ENCODE measurements at regions not wholly inside any gene's neighbourhood (a gene's known extent, or its start where the extent isn't known, plus 50 kb on each side); places are given as distances from the start of the nearest gene placed in this dataset.

DNA sequence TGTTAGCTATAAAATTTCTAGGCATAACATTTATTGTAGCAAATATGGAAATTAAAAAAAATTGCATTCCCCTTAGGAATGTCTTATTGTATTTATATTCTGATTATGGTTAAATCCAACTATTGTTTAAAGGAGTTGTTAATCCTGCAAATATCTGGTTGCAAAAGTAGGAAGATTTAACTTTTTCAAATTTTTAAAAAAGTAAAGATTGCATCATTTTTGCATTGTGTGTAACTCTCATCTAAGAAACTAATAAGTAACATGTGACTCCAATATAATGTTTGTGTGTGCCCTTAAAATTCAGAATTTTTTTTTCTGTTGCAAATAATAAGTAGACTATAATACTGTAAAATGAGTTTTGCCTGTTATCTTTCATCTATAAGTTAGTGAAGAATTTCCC, 204.1 kb upstream of the DPH6 start:
- Mint-ChIP-seq H3K4me3 (no peak overlapping the region), H3K36me3 (ENCODE audit: low read depth) (no peaks in the 10 kb centered on the region), H3K27me3 (ENCODE audit: low read depth) (peaks cover 9% of the 10 kb centered on the region), H3K4me1 (ENCODE audit: low read depth) (no peaks in the 10 kb centered on the region), H3K27ac (no peak overlapping the region), H3K9me3 (no peaks in the 10 kb centered on the region)
- intact Hi-C loops (cut with micrococcal nuclease): loop anchor here (5.0 to 10.0 kb wide), 2 partner anchors 228 to 1355 kb away; partner anchors contain the start of gene MEIS2
- DNase-seq: no peak
- CTCF ChIA-PET: interaction anchor here (0.6 to 2.3 kb wide), 4 partner anchors 13 to 656 kb away, joined by 3 to 21 read pairs (median 3); no protein-coding TSS in a partner anchor

DNA sequence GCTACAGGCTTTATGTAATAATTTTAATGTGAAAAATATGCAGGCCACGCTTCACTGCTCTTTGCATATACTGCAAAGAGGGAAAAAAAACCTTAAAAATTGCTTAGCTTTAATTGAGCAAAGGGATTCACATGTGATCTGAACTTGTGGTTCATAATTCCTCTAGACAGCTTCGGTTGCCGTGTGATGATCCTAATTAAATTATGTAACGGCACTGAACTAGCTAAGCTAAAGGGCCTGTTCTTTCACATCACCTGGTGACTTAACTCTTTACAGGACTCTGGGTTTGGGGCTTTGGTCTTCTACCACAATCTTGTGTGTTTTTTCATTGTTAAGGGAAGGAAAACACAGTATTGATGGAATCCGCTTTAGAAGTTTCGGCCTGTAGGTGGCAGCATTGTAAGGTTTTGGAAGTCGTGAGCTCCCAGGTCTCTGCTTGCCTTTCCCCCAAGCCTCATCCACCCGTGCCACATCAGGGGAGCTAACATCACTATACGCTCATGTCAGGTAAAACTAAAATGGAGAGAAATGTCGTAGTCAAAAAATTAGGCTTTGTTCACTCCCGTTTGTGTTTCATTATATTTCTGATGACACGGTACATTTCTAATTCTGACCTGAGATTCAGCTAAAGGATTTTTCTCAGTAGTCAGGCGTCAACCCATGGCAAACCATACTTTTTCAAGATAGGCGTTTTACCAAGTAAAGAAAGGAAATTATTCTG, 205.6 kb upstream of the DPH6 start:
- CTCF ChIA-PET: interaction anchor here (0.6 to 2.3 kb wide), 17 partner anchors 9 to 858 kb away, joined by 3 to 21 read pairs (median 3); no protein-coding TSS in a partner anchor
- H3K9me3 Mint-ChIP-seq: no peaks in the 10 kb centered on the region
- H3K36me3 Mint-ChIP-seq (ENCODE audit: low read depth): no peaks in the 10 kb centered on the region
- H3K27ac Mint-ChIP-seq: no peak overlapping the region
- DNase-seq: peak; percentile 73
- H3K4me3 Mint-ChIP-seq: no peak overlapping the region
- H3K27me3 Mint-ChIP-seq (ENCODE audit: low read depth): peaks cover 9% of the 10 kb centered on the region
- H3K4me1 Mint-ChIP-seq (ENCODE audit: low read depth): no peaks in the 10 kb centered on the region
- intact Hi-C loops (cut with micrococcal nuclease): loop anchor here (2.0 to 10.0 kb wide), 3 partner anchors 229 to 1353 kb away; partner anchors contain the start of gene MEIS2

DNA sequence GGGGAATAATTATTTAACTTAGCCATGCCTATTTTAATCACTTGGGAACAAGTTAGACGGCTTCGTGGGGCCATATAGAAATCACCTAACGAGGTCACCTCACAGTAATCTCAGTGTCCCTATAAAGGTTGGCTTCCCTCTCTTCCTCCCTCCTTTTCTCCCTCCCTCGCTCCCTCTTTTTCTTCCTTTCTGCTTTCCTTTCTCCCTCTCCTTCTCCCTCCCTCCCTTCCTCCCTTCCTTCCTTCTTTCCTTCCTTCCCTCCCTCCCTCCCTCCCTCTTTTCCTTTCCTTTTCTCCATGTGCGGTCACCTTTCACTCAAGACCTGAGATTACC, 206.1 kb upstream of the DPH6 start:
- CTCF ChIA-PET: interaction anchor here (0.6 to 2.3 kb wide), 9 partner anchors 10 to 858 kb away, joined by 3 to 21 read pairs (median 4); no protein-coding TSS in a partner anchor
- no peak overlapping the region for H3K27ac Mint-ChIP-seq
- no peaks in the 10 kb centered on the region for H3K4me1 Mint-ChIP-seq (ENCODE audit: low read depth)
- peaks cover 9% of the 10 kb centered on the region for H3K27me3 Mint-ChIP-seq (ENCODE audit: low read depth)
- H3K36me3 Mint-ChIP-seq (ENCODE audit: low read depth): no peaks in the 10 kb centered on the region
- no peaks in the 10 kb centered on the region for H3K9me3 Mint-ChIP-seq
- no peak for DNase-seq
- no peak overlapping the region for H3K4me3 Mint-ChIP-seq
- intact Hi-C loops (cut with micrococcal nuclease): loop anchor here (2.0 to 10.0 kb wide), 3 partner anchors 230 to 1353 kb away; partner anchors contain the start of gene MEIS2

DNA sequence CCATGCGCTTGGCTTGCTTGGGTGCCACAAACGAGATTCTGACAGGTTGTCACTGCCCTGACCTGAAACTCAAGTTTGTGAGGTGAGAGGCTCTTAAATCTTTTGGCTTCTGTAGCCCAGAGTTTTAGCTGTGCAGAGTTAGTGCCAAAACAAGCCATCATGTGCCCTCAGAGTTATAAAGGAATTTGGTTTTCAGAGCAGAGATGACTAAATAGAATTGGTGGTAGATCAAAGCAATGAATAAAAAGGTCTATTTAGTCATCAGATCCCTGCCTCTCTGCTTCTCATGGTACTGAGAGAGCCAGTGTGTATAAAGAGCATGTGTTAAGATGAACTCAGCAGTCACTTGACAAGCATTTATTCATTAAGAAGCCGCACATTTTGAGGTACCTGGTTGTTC, 207.5 kb upstream of the DPH6 start:
- Mint-ChIP-seq H3K4me1 (ENCODE audit: low read depth) (no peaks in the 10 kb centered on the region), H3K27ac (no peak overlapping the region), H3K27me3 (ENCODE audit: low read depth) (peaks cover 16% of the 10 kb centered on the region), H3K9me3 (no peaks in the 10 kb centered on the region), H3K4me3 (no peak overlapping the region), H3K36me3 (ENCODE audit: low read depth) (no peaks in the 10 kb centered on the region)
- DNase-seq: no peak
- CTCF ChIA-PET: interaction anchor here (1.0 kb wide), 1 partner anchor 17 kb away, joined by 3 read pairs; no protein-coding TSS in a partner anchor
- intact Hi-C loops (cut with micrococcal nuclease): loop anchor here (2.0 to 10.0 kb wide), 3 partner anchors 231 to 1351 kb away; partner anchors contain the start of gene MEIS2

DNA sequence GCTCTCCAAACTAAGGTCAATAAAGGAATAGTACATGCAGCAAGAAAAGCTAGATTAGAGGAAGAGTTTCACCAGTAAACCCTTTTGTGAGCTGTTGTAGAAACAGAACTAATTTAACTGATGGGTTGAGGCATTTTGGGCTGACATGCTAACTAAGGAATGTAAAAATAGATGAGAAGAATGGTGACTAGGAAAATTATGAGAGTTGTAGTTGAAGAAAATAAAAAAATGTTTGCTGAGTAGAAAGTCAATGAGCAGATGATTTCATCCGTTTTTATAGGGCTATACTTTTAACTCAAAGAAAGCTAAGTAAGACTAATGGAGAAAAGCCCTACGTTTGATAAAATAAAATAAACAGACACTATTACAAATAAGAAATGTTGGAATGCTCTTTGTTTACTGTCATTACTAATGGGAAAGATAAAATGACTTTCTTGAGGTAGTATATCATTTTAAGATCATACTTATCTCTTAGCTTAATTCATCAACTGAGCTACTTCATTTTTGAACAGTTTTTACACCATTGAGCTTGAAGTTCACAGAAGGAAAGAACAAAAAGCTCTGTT, 209.4 kb upstream of the DPH6 start:
- Mint-ChIP-seq H3K9me3 (no peaks in the 10 kb centered on the region), H3K4me3 (no peak overlapping the region), H3K4me1 (ENCODE audit: low read depth) (no peaks in the 10 kb centered on the region), H3K36me3 (ENCODE audit: low read depth) (no peaks in the 10 kb centered on the region), H3K27ac (no peak overlapping the region), H3K27me3 (ENCODE audit: low read depth) (peaks cover 14% of the 10 kb centered on the region)
- CTCF ChIA-PET: interaction anchor here (0.7 kb wide), 1 partner anchor 18 kb away, joined by 3 read pairs; no protein-coding TSS in a partner anchor
- DNase-seq: no peak
- intact Hi-C loops (cut with micrococcal nuclease): loop anchor here (10.0 kb wide), 1 partner anchor 1349 kb away; the partner anchor contains the start of gene MEIS2

DNA sequence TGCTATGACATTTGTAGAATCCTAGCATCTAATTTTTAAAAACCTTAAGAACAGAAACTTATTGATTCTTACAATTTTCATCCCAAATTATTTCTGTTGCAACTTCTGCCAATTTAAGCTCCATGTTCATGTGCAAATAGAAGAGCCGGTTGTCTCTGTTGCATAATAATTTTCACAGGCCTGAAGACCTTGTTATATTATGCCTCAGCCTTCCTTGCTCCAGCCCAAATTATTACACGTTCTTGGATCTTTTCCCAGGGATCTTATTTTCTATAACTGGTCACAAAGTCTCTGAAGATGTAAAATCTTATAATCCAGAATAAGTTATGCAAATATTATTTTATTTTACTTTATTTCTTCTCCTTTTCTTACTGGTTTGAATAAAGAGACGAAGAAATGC, 210.7 kb upstream of the DPH6 start:
- H3K27ac Mint-ChIP-seq: no peak overlapping the region
- CTCF ChIA-PET: interaction anchor here (0.6 kb wide), 1 partner anchor 296 kb away, joined by 3 read pairs; no protein-coding TSS in a partner anchor
- no peaks in the 10 kb centered on the region for H3K9me3 Mint-ChIP-seq
- H3K27me3 Mint-ChIP-seq (ENCODE audit: low read depth): peaks cover 9% of the 10 kb centered on the region
- no peaks in the 10 kb centered on the region for H3K4me1 Mint-ChIP-seq (ENCODE audit: low read depth)
- no peak overlapping the region for H3K4me3 Mint-ChIP-seq
- DNase-seq: no peak
- intact Hi-C loops (cut with micrococcal nuclease): loop anchor here (10.0 kb wide), 1 partner anchor 1348 kb away; the partner anchor contains the start of gene MEIS2
- no peaks in the 10 kb centered on the region for H3K36me3 Mint-ChIP-seq (ENCODE audit: low read depth)

DNA sequence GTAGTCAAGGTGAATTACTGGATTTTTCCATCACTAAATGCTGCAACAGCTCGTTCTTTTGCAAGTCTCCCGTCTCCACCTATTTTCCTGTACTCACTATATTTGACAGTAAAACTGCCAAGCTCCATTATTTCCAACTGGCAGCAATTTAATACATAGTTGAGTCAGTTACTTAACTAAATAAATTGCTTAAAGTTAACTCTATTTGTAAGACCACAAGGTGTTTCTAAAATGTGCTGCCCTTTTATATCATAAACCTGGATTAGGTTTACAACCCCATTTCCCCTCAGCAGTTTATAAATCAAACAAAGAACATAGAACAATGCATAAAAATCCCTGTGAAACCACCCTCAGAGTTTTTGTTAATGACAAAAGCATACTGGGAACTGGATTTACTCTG, 211.4 kb upstream of the DPH6 start:
- Mint-ChIP-seq H3K9me3 (no peaks in the 10 kb centered on the region), H3K36me3 (ENCODE audit: low read depth) (no peaks in the 10 kb centered on the region), H3K27me3 (ENCODE audit: low read depth) (peaks cover 7% of the 10 kb centered on the region)

DNA sequence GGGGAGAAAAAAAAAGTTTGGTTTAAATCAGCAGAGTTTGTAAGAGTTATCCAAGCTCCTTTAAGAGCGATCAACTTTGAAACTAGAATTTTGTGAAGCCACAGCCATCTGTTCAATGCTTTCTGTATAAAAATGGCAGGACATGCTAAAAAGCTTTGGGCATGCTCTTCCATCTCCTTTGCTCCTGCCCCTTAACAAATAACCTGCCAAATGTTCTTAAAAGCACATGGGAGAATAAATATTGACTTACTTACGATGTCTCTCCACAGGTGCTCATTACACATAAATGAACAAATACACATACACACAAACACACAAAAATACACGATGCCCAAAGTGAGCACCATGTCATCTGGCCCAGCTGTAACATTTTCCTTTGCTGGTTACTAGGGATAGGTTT, 211.8 kb upstream of the DPH6 start:
- CTCF ChIA-PET: no interaction called here
- Mint-ChIP-seq H3K4me3 (no peak overlapping the region), H3K4me1 (ENCODE audit: low read depth) (no peaks in the 10 kb centered on the region), H3K36me3 (ENCODE audit: low read depth) (no peaks in the 10 kb centered on the region), H3K9me3 (no peaks in the 10 kb centered on the region), H3K27me3 (ENCODE audit: low read depth) (peaks cover 7% of the 10 kb centered on the region), H3K27ac (no peak overlapping the region)
- DNase-seq: no peak
- intact Hi-C loops (cut with micrococcal nuclease): loop anchor here (10.0 kb wide), 1 partner anchor 1347 kb away; the partner anchor contains the start of gene MEIS2

More for the DNA sequence above, 211.4 kb upstream of the DPH6 start:
- no peak for DNase-seq
- H3K4me3 Mint-ChIP-seq: no peak overlapping the region
- CTCF ChIA-PET: interaction anchor here (0.6 kb wide), 1 partner anchor 297 kb away, joined by 3 read pairs; no protein-coding TSS in a partner anchor
- no peak overlapping the region for H3K27ac Mint-ChIP-seq
- intact Hi-C loops (cut with micrococcal nuclease): loop anchor here (10.0 kb wide), 1 partner anchor 1347 kb away; the partner anchor contains the start of gene MEIS2
- H3K4me1 Mint-ChIP-seq (ENCODE audit: low read depth): no peaks in the 10 kb centered on the region

DNA sequence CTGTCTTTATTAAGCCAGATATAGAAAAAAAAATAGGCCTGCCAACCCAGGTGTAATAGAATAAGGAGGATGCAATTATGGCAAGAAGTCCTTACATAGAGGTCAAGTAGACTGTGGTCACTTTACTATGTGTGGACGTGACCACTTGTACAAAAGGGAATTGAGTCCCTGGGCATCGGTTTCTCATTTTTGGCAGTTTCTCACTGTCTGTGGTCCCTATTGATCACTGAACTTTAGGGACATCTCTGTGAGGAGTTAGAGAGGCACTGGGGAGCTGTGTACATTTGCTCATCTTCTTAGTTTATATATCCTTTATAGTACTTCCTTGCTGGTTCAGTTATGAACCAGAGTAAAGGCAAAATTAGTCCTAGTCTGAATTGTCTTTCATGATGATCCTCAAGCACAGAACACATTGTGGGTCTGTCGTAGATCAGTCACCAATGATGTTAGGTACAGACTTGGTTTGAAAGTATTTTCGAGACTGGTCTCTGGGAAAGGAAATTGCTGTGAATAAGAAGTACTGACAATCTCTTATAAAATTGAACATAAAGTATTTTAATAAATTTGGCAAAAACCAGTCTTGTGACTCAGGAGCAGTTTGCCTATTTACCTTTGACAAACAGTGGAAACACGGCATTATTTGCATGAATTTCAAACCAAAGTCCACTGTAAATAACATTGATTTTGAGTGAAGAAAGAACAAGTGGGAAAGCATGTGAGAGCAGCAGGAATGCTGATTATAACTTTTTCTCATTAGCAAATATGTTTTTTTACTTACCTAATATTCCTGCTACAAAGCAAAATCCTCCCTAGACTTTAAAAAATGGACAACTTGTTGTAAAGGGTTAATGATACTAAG, 218.9 kb upstream of the DPH6 start:
- intact Hi-C loops (cut with micrococcal nuclease): no loop called here
- no peak for DNase-seq
- Mint-ChIP-seq H3K36me3 (ENCODE audit: low read depth) (no peaks in the 10 kb centered on the region), H3K27me3 (ENCODE audit: low read depth) (no peaks in the 10 kb centered on the region), H3K9me3 (no peaks in the 10 kb centered on the region), H3K27ac (no peak overlapping the region), H3K4me1 (ENCODE audit: low read depth) (no peaks in the 10 kb centered on the region), H3K4me3 (no peak overlapping the region)
- CTCF ChIA-PET: interaction anchor here (0.6 to 5.2 kb wide), 2 partner anchors 11 to 14 kb away, joined by 3 to 21 read pairs; no protein-coding TSS in a partner anchor

DNA sequence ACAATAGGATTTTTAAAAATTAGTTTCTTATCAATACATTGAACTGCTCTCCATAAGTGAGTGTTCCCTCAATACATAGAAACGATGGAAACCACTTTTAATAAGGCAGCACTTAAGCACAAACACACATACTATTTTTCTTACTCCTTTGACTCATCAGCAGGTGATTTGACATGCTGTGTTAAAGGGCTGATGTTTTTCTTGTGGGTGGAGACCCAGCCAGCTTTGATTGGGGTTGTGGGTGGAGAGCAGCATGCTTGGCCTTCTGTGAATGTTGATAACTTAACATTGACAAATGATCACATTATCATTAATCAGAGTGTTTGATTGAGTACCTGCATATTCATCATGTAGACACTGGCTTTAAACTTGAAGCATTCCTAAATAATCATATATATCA, 223.0 kb upstream of the DPH6 start:
- intact Hi-C loops (cut with micrococcal nuclease): no loop called here
- Mint-ChIP-seq H3K36me3 (ENCODE audit: low read depth) (no peaks in the 10 kb centered on the region), H3K27ac (no peak overlapping the region), H3K9me3 (no peaks in the 10 kb centered on the region), H3K27me3 (ENCODE audit: low read depth) (peaks cover 5% of the 10 kb centered on the region), H3K4me1 (ENCODE audit: low read depth) (no peaks in the 10 kb centered on the region), H3K4me3 (no peak overlapping the region)
- CTCF ChIA-PET: no interaction called here
- no peak for DNase-seq

DNA sequence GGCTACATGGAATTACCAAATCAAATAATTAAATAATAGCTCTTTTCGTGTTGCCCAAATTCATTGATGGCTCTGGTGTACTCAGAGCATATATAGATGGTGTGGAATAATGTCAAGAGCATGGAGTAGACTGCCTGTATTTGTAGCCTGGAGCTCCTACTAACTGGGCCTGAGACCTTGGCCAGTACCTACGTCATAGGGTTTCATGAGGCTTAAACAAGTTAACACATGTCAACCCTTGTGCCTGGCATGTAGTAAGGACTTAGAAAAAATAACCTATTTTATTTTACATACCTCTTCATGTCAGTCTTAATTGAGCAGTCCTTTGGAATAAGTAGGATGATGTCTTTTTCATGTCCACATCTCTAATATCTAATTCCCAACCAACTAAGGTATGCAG, 223.7 kb upstream of the DPH6 start:
- H3K27ac Mint-ChIP-seq: no peak overlapping the region
- intact Hi-C loops (cut with micrococcal nuclease): no loop called here
- CTCF ChIA-PET: interaction anchor here (0.8 kb wide), 1 partner anchor 16 kb away, joined by 3 read pairs; no protein-coding TSS in a partner anchor
- no peaks in the 10 kb centered on the region for H3K9me3 Mint-ChIP-seq
- no peak overlapping the region for H3K4me3 Mint-ChIP-seq
- DNase-seq: no peak
- H3K27me3 Mint-ChIP-seq (ENCODE audit: low read depth): peaks cover 5% of the 10 kb centered on the region
- no peaks in the 10 kb centered on the region for H3K4me1 Mint-ChIP-seq (ENCODE audit: low read depth)
- H3K36me3 Mint-ChIP-seq (ENCODE audit: low read depth): no peaks in the 10 kb centered on the region
